ENCODE measurements at regions not wholly inside any gene's neighbourhood (a gene's known extent, or its start where the extent isn't known, plus 50 kb on each side); places are given as distances from the start of the nearest gene placed in this dataset.

- peaks cover 20 to 36% of the 10 kb centered on the region in 2 donors for H3K4me1 ChIP-seq (ENCODE audit: control insufficient read depth in 2 of 2, insufficient read depth in 2 of 2, low read length in 2 of 2)
- H3K9ac ChIP-seq (ENCODE audit: low read depth in 1 of 2, low read length in 2 of 2): no peak overlapping the region
- H3K36me3 ChIP-seq (ENCODE audit: control insufficient read depth in 2 of 2, insufficient read depth in 2 of 2, low read length in 2 of 2): no peaks in the 10 kb centered on the region
- H3K27ac ChIP-seq (ENCODE audit: low read depth in 2 of 2, low read length in 2 of 2): no peak overlapping the region
- H3K27me3 ChIP-seq (ENCODE audit: control insufficient read depth in 2 of 2, insufficient read depth in 2 of 2, low read length in 2 of 2): no peaks in the 10 kb centered on the region
- no peaks in the 10 kb centered on the region for H3K9me3 ChIP-seq (ENCODE audit: control insufficient read depth in 2 of 2, low read length in 2 of 2)
- no peak overlapping the region for H3K4me3 ChIP-seq (ENCODE audit: low read length in 2 of 2)
Measured at GRCh38 chr9:129407905-129408452, 212.9 kb downstream of the C9orf50 start.

DNA sequence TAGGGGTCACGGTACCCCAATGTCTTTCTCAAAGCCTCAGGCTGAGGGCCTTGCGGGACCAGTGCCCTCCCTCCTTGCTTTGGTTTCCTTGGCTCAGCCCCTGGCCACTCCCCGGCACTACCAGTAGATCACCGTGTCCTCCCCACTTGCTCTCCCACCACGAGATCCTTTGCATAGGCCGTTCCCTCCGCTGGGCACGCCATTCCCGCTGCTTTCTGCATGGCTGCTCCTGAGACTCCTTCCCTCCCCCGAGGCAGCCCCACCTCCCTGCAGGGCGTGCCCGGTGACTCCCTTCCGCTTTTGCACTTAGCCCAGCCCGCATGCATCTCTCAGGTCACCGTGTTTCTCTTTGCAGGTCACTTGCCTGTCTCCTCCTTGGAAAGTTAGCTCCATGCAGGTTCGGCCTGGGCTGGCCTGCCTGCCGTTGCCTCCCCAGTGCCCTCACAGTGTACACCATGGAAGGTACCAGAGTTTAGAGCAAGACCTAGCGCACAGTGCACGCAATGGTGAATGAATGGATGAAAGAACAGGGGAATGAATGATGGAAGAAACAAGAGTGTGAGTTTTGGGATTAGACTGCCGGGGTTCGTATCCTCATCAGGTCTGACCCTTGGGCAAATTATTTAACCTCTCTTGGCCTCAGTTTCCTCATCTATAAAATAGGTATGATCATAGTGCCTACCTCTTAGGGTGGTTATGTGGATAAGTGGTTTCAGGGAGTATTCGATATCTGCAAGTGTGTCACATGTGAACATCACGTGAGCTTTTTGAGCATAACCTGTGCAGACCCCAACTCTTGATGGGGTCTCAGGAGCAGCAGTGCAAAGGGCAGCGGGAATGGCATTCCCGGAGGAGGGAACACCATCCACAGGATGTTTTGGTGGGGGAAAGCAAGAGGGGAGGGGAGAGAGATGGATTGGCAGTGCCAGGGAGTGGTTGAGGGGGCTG is 214.3 kb downstream of the C9orf50 start:
- no peaks in the 10 kb centered on the region for H3K36me3 ChIP-seq (ENCODE audit: control insufficient read depth in 2 of 2, insufficient read depth in 2 of 2, low read length in 2 of 2)
- peak overlapping the region in 1 of 2 donors; percentile 44 for H3K9ac ChIP-seq (ENCODE audit: low read depth in 1 of 2, low read length in 2 of 2)
- no peaks in the 10 kb centered on the region for H3K9me3 ChIP-seq (ENCODE audit: control insufficient read depth in 2 of 2, low read length in 2 of 2)
- H3K27ac ChIP-seq (ENCODE audit: low read depth in 2 of 2, low read length in 2 of 2): peak overlapping the region; percentile 28 to 34
- H3K27me3 ChIP-seq (ENCODE audit: control insufficient read depth in 2 of 2, insufficient read depth in 2 of 2, low read length in 2 of 2): no peaks in the 10 kb centered on the region
- peak overlapping the region in 1 of 2 donors; percentile 10 for H3K4me3 ChIP-seq (ENCODE audit: low read length in 2 of 2)
- peaks cover 15 to 27% of the 10 kb centered on the region in 2 donors for H3K4me1 ChIP-seq (ENCODE audit: control insufficient read depth in 2 of 2, insufficient read depth in 2 of 2, low read length in 2 of 2)

GRCh38 chr9:129405827-129406213 is 215.1 kb downstream of the C9orf50 start:
- Histone ChIP-seq H3K4me3 (ENCODE audit: low read length in 2 of 2) (no peak overlapping the region), H3K4me1 (ENCODE audit: control insufficient read depth in 2 of 2, insufficient read depth in 2 of 2, low read length in 2 of 2) (peaks cover 15 to 26% of the 10 kb centered on the region in 2 donors), H3K27me3 (ENCODE audit: control insufficient read depth in 2 of 2, insufficient read depth in 2 of 2, low read length in 2 of 2) (no peaks in the 10 kb centered on the region), H3K27ac (ENCODE audit: low read depth in 2 of 2, low read length in 2 of 2) (no peak overlapping the region), H3K9ac (ENCODE audit: low read depth in 1 of 2, low read length in 2 of 2) (peak overlapping the region in 1 of 2 donors; percentile 44), H3K36me3 (ENCODE audit: control insufficient read depth in 2 of 2, insufficient read depth in 2 of 2, low read length in 2 of 2) (no peaks in the 10 kb centered on the region), H3K9me3 (ENCODE audit: control insufficient read depth in 2 of 2, low read length in 2 of 2) (no peaks in the 10 kb centered on the region)

GRCh38 chr9:129405089-129405826 is 215.6 kb downstream of the C9orf50 start:
- peaks cover 15 to 26% of the 10 kb centered on the region in 2 donors for H3K4me1 ChIP-seq (ENCODE audit: control insufficient read depth in 2 of 2, insufficient read depth in 2 of 2, low read length in 2 of 2)

GRCh38 chr9:129404621-129405020 is 216.3 kb downstream of the C9orf50 start:
- peaks cover 15 to 26% of the 10 kb centered on the region in 2 donors for H3K4me1 ChIP-seq (ENCODE audit: control insufficient read depth in 2 of 2, insufficient read depth in 2 of 2, low read length in 2 of 2)
- no peaks in the 10 kb centered on the region for H3K36me3 ChIP-seq (ENCODE audit: control insufficient read depth in 2 of 2, insufficient read depth in 2 of 2, low read length in 2 of 2)
- no peak overlapping the region for H3K9ac ChIP-seq (ENCODE audit: low read depth in 1 of 2, low read length in 2 of 2)
- no peaks in the 10 kb centered on the region for H3K9me3 ChIP-seq (ENCODE audit: control insufficient read depth in 2 of 2, low read length in 2 of 2)
- H3K4me3 ChIP-seq (ENCODE audit: low read length in 2 of 2): no peak overlapping the region
- H3K27ac ChIP-seq (ENCODE audit: low read depth in 2 of 2, low read length in 2 of 2): no peak overlapping the region
- no peaks in the 10 kb centered on the region for H3K27me3 ChIP-seq (ENCODE audit: control insufficient read depth in 2 of 2, insufficient read depth in 2 of 2, low read length in 2 of 2)

More at GRCh38 chr9:129405089-129405826, 215.6 kb downstream of the C9orf50 start:
- no peaks in the 10 kb centered on the region for H3K27me3 ChIP-seq (ENCODE audit: control insufficient read depth in 2 of 2, insufficient read depth in 2 of 2, low read length in 2 of 2)
- H3K36me3 ChIP-seq (ENCODE audit: control insufficient read depth in 2 of 2, insufficient read depth in 2 of 2, low read length in 2 of 2): no peaks in the 10 kb centered on the region
- H3K4me3 ChIP-seq (ENCODE audit: low read length in 2 of 2): no peak overlapping the region
- no peaks in the 10 kb centered on the region for H3K9me3 ChIP-seq (ENCODE audit: control insufficient read depth in 2 of 2, low read length in 2 of 2)
- H3K27ac ChIP-seq (ENCODE audit: low read depth in 2 of 2, low read length in 2 of 2): no peak overlapping the region
- H3K9ac ChIP-seq (ENCODE audit: low read depth in 1 of 2, low read length in 2 of 2): no peak overlapping the region

GRCh38 chr9:129403779-129404620 is 216.9 kb downstream of the C9orf50 start:
- H3K27me3 ChIP-seq (ENCODE audit: control insufficient read depth in 2 of 2, insufficient read depth in 2 of 2, low read length in 2 of 2): no peaks in the 10 kb centered on the region
- peaks cover 14 to 23% of the 10 kb centered on the region in 2 donors for H3K4me1 ChIP-seq (ENCODE audit: control insufficient read depth in 2 of 2, insufficient read depth in 2 of 2, low read length in 2 of 2)
- no peaks in the 10 kb centered on the region for H3K36me3 ChIP-seq (ENCODE audit: control insufficient read depth in 2 of 2, insufficient read depth in 2 of 2, low read length in 2 of 2)
- H3K4me3 ChIP-seq (ENCODE audit: low read length in 2 of 2): no peak overlapping the region
- H3K9ac ChIP-seq (ENCODE audit: low read depth in 1 of 2, low read length in 2 of 2): no peak overlapping the region
- no peak overlapping the region for H3K27ac ChIP-seq (ENCODE audit: low read depth in 2 of 2, low read length in 2 of 2)
- no peaks in the 10 kb centered on the region for H3K9me3 ChIP-seq (ENCODE audit: control insufficient read depth in 2 of 2, low read length in 2 of 2)

- no peaks in the 10 kb centered on the region for H3K36me3 ChIP-seq (ENCODE audit: control insufficient read depth in 2 of 2, insufficient read depth in 2 of 2, low read length in 2 of 2)
- peaks cover 7 to 19% of the 10 kb centered on the region in 2 donors for H3K4me1 ChIP-seq (ENCODE audit: control insufficient read depth in 2 of 2, insufficient read depth in 2 of 2, low read length in 2 of 2)
- no peaks in the 10 kb centered on the region for H3K9me3 ChIP-seq (ENCODE audit: control insufficient read depth in 2 of 2, low read length in 2 of 2)
- no peak overlapping the region for H3K4me3 ChIP-seq (ENCODE audit: low read length in 2 of 2)
- peak overlapping the region in 1 of 2 donors; percentile 16 for H3K27ac ChIP-seq (ENCODE audit: low read depth in 2 of 2, low read length in 2 of 2)
- peak overlapping the region in 1 of 2 donors; percentile 14 for H3K9ac ChIP-seq (ENCODE audit: low read depth in 1 of 2, low read length in 2 of 2)
- no peaks in the 10 kb centered on the region for H3K27me3 ChIP-seq (ENCODE audit: control insufficient read depth in 2 of 2, insufficient read depth in 2 of 2, low read length in 2 of 2)
Measured at GRCh38 chr9:129402931-129403778, 217.7 kb downstream of the C9orf50 start.

- H3K4me1 ChIP-seq (ENCODE audit: control insufficient read depth in 2 of 2, insufficient read depth in 2 of 2, low read length in 2 of 2): peaks cover 7 to 16% of the 10 kb centered on the region in 2 donors
- no peaks in the 10 kb centered on the region for H3K27me3 ChIP-seq (ENCODE audit: control insufficient read depth in 2 of 2, insufficient read depth in 2 of 2, low read length in 2 of 2)
- no peaks in the 10 kb centered on the region for H3K9me3 ChIP-seq (ENCODE audit: control insufficient read depth in 2 of 2, low read length in 2 of 2)
- H3K27ac ChIP-seq (ENCODE audit: low read depth in 2 of 2, low read length in 2 of 2): no peak overlapping the region
- no peak overlapping the region for H3K4me3 ChIP-seq (ENCODE audit: low read length in 2 of 2)
- H3K9ac ChIP-seq (ENCODE audit: low read depth in 1 of 2, low read length in 2 of 2): peak overlapping the region in 1 of 2 donors; percentile 30
- H3K36me3 ChIP-seq (ENCODE audit: control insufficient read depth in 2 of 2, insufficient read depth in 2 of 2, low read length in 2 of 2): no peaks in the 10 kb centered on the region
Measured at GRCh38 chr9:129402371-129402739, 218.5 kb downstream of the C9orf50 start.
